HCT116 (cell line): ENCODE measurements at regions not wholly inside any gene's neighbourhood (a gene's known extent, or its start where the extent isn't known, plus 50 kb on each side); places are given as distances from the start of the nearest gene placed in this dataset.

Source experiments
- ATAC-seq: fragments of 200-7000 bp; cut with Tn5 transposase; 2 replicates; pipeline ENCODE4 v1.9.1; 2020; ENCODE audit warnings: mild to moderate bottlenecking, moderate library complexity
- BruUV-seq: library from RNA; stranded (reverse); fragments of 400-500 nt; replicated peaks from 2 replicates; lab custom pipeline; 2021; lab: Mats Ljungman, UMichigan
- CTCF ChIA-PET: fragments of 300-600 bp; sonication (Branson Sonifier 250); formaldehyde crosslinking; loops from one replicate; lab custom pipeline; 2021; ENCODE audit warnings: antibody characterized with exemption; lab: Charles Lee
- POLR2A ChIA-PET: fragments of 300-600, 350-600 bp; sonication (Branson Sonifier 250); formaldehyde crosslinking; loops from one replicate; lab custom pipeline; 2021; ENCODE audit warnings: antibody characterized with exemption; lab: Charles Lee
- RAD21 ChIA-PET, 2 experiments: fragments of 300-600 bp; sonication (Branson Sonifier 250); formaldehyde crosslinking; loops; one replicate each; lab custom pipeline; 2023; ENCODE audit warnings: low total read pairs in 2 of 2; ENCODE audit not compliant: uncharacterized antibody in 2 of 2, unreplicated experiment in 2 of 2, low non-redundant PET in 1 of 2; lab: Charles Lee
- DNase-seq: peaks from one replicate; pipeline ENCODE4 v3.0.0-alpha.2; 2010; ENCODE audit warnings: low read depth, low spot score
- H2AFZ ChIP-seq: fragments of 200-600 bp; shearing (Covaris generic), sonication (generic); 2 replicates; pipeline ENCODE4 v1.6.1; 2017; ENCODE audit warnings: low read depth, mixed run types, mixed read lengths, antibody characterized with exemption, low read length; ENCODE audit not compliant: poor library complexity, severe bottlenecking
- H3K27ac ChIP-seq: 2 replicates; pipeline ENCODE4 v1.5.1; 2012; ENCODE audit warnings: low read depth, low read length
- H3K27me3 ChIP-seq: fragments of 200-600 bp; sonication (generic); 2 replicates; pipeline ENCODE4 v1.6.1; 2016; ENCODE audit warnings: mixed run types, low read length, mixed read lengths; ENCODE audit not compliant: insufficient read depth
- H3K36me3 ChIP-seq, 2 experiments: fragments of 200-500 bp in 1 of 2; fragments of 200-600 bp in 1 of 2; sonication (Bioruptor generic) in 1 of 2; sonication (generic) in 1 of 2; 2 replicates each; pipeline versions ENCODE4 v1.5.1 to v1.6.1; 2014 to 2016; ENCODE audit warnings: low read length in 2 of 2, inconsistent platforms in 1 of 2, mixed read lengths in 1 of 2, mixed run types in 1 of 2; ENCODE audit not compliant: insufficient read depth in 2 of 2, control insufficient read depth in 1 of 2
- H3K4me1 ChIP-seq, 2 experiments: fragments of 200-600 bp in 1 of 2; sonication (generic) in 1 of 2; 2 replicates each; pipeline versions ENCODE4 v1.5.1 to v1.6.1; 2012 to 2017; ENCODE audit warnings: low read length in 2 of 2, inconsistent platforms in 1 of 2, mild to moderate bottlenecking in 1 of 2, mixed read lengths in 1 of 2, mixed run types in 1 of 2, moderate library complexity in 1 of 2; ENCODE audit not compliant: insufficient read depth in 2 of 2, control insufficient read depth in 1 of 2
- H3K4me2 ChIP-seq: fragments of 200-600 bp; sonication (generic); 2 replicates; pipeline ENCODE4 v1.6.1; 2017; ENCODE audit warnings: mixed run types, low read length, mixed read lengths
- H3K4me3 ChIP-seq, 2 experiments: fragments of 200-600 bp in 1 of 2; sonication (generic) in 1 of 2; replicated peaks in 1 of 2; 2 replicates each; pipeline ENCODE4 v1.5.1; 2011 to 2016; ENCODE audit warnings: low read length in 2 of 2, control low read depth in 1 of 2, low read depth in 1 of 2, mild to moderate bottlenecking in 1 of 2, mixed read lengths in 1 of 2, mixed run types in 1 of 2
- H3K79me2 ChIP-seq: fragments of 200-600 bp; sonication (generic); 2 replicates; pipeline ENCODE4 v1.6.1; 2017; ENCODE audit warnings: mild to moderate bottlenecking, mixed run types, low read length, moderate library complexity, mixed read lengths; ENCODE audit not compliant: insufficient read depth
- H3K9ac ChIP-seq: fragments of 200-600 bp; sonication (generic); 2 replicates; pipeline ENCODE4 v1.6.1; 2016; ENCODE audit warnings: low read length, mixed read lengths
- H3K9me2 ChIP-seq: fragments of 200-600 bp; sonication (generic), shearing (Covaris generic); 2 replicates; pipeline ENCODE4 v1.6.1; 2017; ENCODE audit warnings: mixed run types, mild to moderate bottlenecking, moderate library complexity; ENCODE audit not compliant: insufficient read depth
- H3K9me3 ChIP-seq, 2 experiments: fragments of 200-500 bp in 1 of 2; fragments of 200-600 bp in 1 of 2; sonication (Bioruptor generic) in 1 of 2; sonication (generic) in 1 of 2; 2 replicates each; pipeline ENCODE4 v1.6.1; 2014 to 2017; ENCODE audit warnings: low read length in 2 of 2, mixed read lengths in 2 of 2, inconsistent platforms in 1 of 2, low read depth in 1 of 2, mild to moderate bottlenecking in 1 of 2, mixed run types in 1 of 2, moderate library complexity in 1 of 2; ENCODE audit not compliant: control insufficient read depth in 1 of 2, insufficient read depth in 1 of 2
- H4K20me1 ChIP-seq: fragments of 200-600 bp; sonication (generic), shearing (Covaris generic); 2 replicates; pipeline ENCODE4 v1.6.1; 2017; ENCODE audit warnings: mixed run types, mild to moderate bottlenecking, moderate library complexity; ENCODE audit not compliant: insufficient read depth
- EZH2 ChIP-seq: fragments of 200-600 bp; sonication (generic); IDR thresholded peaks from 2 replicates; pipeline ENCODE4 v1.6.1; 2017; ENCODE audit warnings: antibody characterized with exemption, mixed run types
- FOSL1 ChIP-seq: IDR thresholded peaks from 2 replicates; pipeline ENCODE4 v1.6.1; 2012; ENCODE audit warnings: low read depth
- JUND ChIP-seq: IDR thresholded peaks from 2 replicates; pipeline ENCODE4 v1.6.1; 2012
- RAD21 ChIP-seq: IDR thresholded peaks from 2 replicates; pipeline ENCODE4 v1.6.1; 2012; ENCODE audit warnings: low read depth, mild to moderate bottlenecking
- SIN3A ChIP-seq: IDR thresholded peaks from 2 replicates; pipeline ENCODE4 v1.6.1; 2012; ENCODE audit warnings: low read depth
- SRF ChIP-seq: IDR thresholded peaks from 2 replicates; pipeline ENCODE4 v1.6.1; 2012; ENCODE audit warnings: low read depth
- YY1 ChIP-seq: IDR thresholded peaks from 2 replicates; pipeline ENCODE4 v1.6.1; 2011; ENCODE audit warnings: low read length, low read depth, moderate library complexity, mild to moderate bottlenecking; ENCODE audit not compliant: insufficient replicate concordance; ENCODE audit errors: extremely low read depth
- intact Hi-C: fragments of 100-400 bp; cut with micrococcal nuclease; formaldehyde crosslinking; loops from 2 replicates; pipeline ENCODE4 v1.10.0; 2022
- TF ChIP-seq, protein P1 (sequence below): IDR thresholded peaks from 2 replicates; pipeline ENCODE4 v1.6.1; 2012

DNA sequence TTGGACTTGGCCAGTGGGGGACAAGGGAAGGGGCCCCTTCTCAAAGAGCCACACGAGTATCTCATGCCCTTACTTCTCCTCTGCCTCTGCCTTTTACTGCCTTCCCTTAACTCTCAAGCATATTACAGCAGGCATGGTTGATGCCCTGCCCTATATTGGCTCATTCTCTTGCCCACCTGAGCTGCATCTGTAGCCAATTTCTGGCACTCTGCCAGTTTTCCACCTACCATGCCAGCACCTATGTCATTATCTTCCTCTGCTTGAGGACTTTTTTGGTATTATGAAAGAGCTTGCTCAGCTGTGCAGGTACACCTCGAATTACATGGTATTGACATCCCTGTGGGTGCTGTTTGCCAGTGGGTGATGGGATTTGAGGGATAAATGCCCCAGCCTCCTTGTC is 181.8 kb downstream of the OXSM start:
- H3K9ac ChIP-seq: no peak overlapping the region
- no peaks in the 10 kb centered on the region for H3K79me2 ChIP-seq
- ATAC-seq: no peak
- POLR2A ChIA-PET: no interaction called here
- H2AFZ ChIP-seq: no peak overlapping the region
- intact Hi-C loops: no loop called here
- H4K20me1 ChIP-seq: no peaks in the 10 kb centered on the region
- TF ChIP-seq EZH2: no peak
- no peak for TF ChIP-seq YY1
- TF ChIP-seq RAD21: no peak
- no peak for TF ChIP-seq JUND
- no peak for TF ChIP-seq SIN3A
- TF ChIP-seq, protein P1, sequence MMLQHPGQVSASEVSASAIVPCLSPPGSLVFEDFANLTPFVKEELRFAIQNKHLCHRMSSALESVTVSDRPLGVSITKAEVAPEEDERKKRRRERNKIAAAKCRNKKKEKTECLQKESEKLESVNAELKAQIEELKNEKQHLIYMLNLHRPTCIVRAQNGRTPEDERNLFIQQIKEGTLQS: no peak
- no peak for TF ChIP-seq SRF
- TF ChIP-seq, all 23 proteins: peak for 0
- ChIA-PET RAD21 (no interaction called here), CTCF (no interaction called here)
- H3K9me2 ChIP-seq: no peaks in the 10 kb centered on the region
- no peaks in the 10 kb centered on the region for H3K4me1 ChIP-seq
- H3K4me3 ChIP-seq: no peak overlapping the region
- H3K27ac ChIP-seq: no peak overlapping the region
- DNase-seq: no peak
- BruUV-seq: no TSS peak
- no peak overlapping the region for H3K4me2 ChIP-seq
- H3K27me3 ChIP-seq: no peaks in the 10 kb centered on the region; the same call in 1 of the 2 replicates
- H3K36me3 ChIP-seq: no peaks in the 10 kb centered on the region
- no peaks in the 10 kb centered on the region for H3K9me3 ChIP-seq

DNA sequence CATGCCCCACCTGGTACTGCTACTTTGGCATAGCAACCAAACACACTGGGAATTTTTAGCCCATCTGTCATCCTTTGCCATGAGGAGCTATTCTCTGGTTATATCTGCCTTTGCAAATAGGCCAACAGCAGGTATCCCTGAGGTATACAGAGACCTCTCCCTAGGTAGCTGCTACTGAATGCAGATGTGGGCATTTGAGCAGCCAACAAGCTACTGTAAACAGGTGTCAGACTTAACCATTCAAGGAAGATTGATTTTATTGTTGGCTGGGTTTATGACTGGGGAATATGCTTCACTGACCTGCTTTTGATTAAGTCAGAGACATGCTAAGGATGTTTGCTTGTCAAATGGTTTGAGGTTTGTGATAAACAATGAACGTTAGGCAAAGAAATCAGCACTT is 183.2 kb downstream of the OXSM start:
- TF ChIP-seq FOSL1: no peak
- Histone ChIP-seq H2AFZ (no peak overlapping the region), H3K79me2 (no peaks in the 10 kb centered on the region), H3K4me3 (no peak overlapping the region), H3K9me2 (no peaks in the 10 kb centered on the region), H3K4me2 (no peak overlapping the region), H3K27ac (no peak overlapping the region), H3K9me3 (no peaks in the 10 kb centered on the region), H4K20me1 (no peaks in the 10 kb centered on the region), H3K4me1 (no peaks in the 10 kb centered on the region), H3K27me3 (no peaks in the 10 kb centered on the region; the same call in 1 of the 2 replicates), H3K9ac (no peak overlapping the region), H3K36me3 (no peaks in the 10 kb centered on the region)
- RAD21 ChIA-PET: no interaction called here
- no peak for ATAC-seq
- POLR2A ChIA-PET: no interaction called here
- intact Hi-C loops: no loop called here
- CTCF ChIA-PET: no interaction called here
- BruUV-seq: no TSS peak
- no peak for DNase-seq
